ENCODE measurements at regions not wholly inside any gene's neighbourhood (a gene's known extent, or its start where the extent isn't known, plus 50 kb on each side); places are given as distances from the start of the nearest gene placed in this dataset.

- intact Hi-C loops (cut with DNase I), result no loop called here
- H3K27me3 ChIP-seq, result no peaks in the 10 kb centered on the region
- no peaks in the 10 kb centered on the region for H3K4me1 ChIP-seq
- no peak for DNase-seq
- TF ChIP-seq CTCF (IDR thresholded peaks at IDR 0.05), result no peak
- H3K9me3 ChIP-seq, result no peaks in the 10 kb centered on the region
- no peaks in the 10 kb centered on the region for H3K36me3 ChIP-seq
- H3K9ac ChIP-seq (ENCODE audit: low read depth in 2 of 2, low read length in 2 of 2), result no peak overlapping the region
- no peak overlapping the region for H3K4me3 ChIP-seq
- no peak overlapping the region for H3K27ac ChIP-seq
Measured at GRCh38 chrX:22922961-22923360, 76.8 kb upstream of the DDX53 start.

- H3K27me3 ChIP-seq, result no peaks in the 10 kb centered on the region
- DNase-seq, result no peak
- no peaks in the 10 kb centered on the region for H3K4me1 ChIP-seq
- intact Hi-C loops (cut with DNase I), result no loop called here
- H3K9me3 ChIP-seq, result no peaks in the 10 kb centered on the region
- no peak overlapping the region for H3K4me3 ChIP-seq
- no peaks in the 10 kb centered on the region for H3K36me3 ChIP-seq
- no peak overlapping the region for H3K27ac ChIP-seq
- H3K9ac ChIP-seq (ENCODE audit: low read depth in 2 of 2, low read length in 2 of 2), result no peak overlapping the region
- no peak for TF ChIP-seq CTCF (IDR thresholded peaks at IDR 0.05)
Measured at GRCh38 chrX:22934640-22935039, 65.1 kb upstream of the DDX53 start.

- Histone ChIP-seq H3K27ac (no peak overlapping the region), H3K9me3 (no peaks in the 10 kb centered on the region), H3K36me3 (no peaks in the 10 kb centered on the region), H3K4me1 (no peaks in the 10 kb centered on the region), H3K4me3 (no peak overlapping the region), H3K9ac (ENCODE audit: low read depth in 2 of 2, low read length in 2 of 2) (no peak overlapping the region), H3K27me3 (no peaks in the 10 kb centered on the region)
- intact Hi-C loops (cut with DNase I), result no loop called here
- no peak for TF ChIP-seq CTCF (IDR thresholded peaks at IDR 0.05)
- DNase-seq, result no peak
Measured at GRCh38 chrX:22944945-22945344, 54.8 kb upstream of the DDX53 start.

Data from colonic mucosa (tissue), 4 donors.